Parathyroid adenoma (tissue), 2 donors: ENCODE measurements at regions not wholly inside any gene's neighbourhood (a gene's known extent, or its start where the extent isn't known, plus 50 kb on each side); places are given as distances from the start of the nearest gene placed in this dataset.

Source experiments
- H2AFZ ChIP-seq: fragments of 300-600 bp; sonication (generic); one replicate; pipeline ENCODE4 v1.7.0; 2017; ENCODE audit warnings: antibody characterized with exemption, mild to moderate bottlenecking
- H3K27ac ChIP-seq: fragments of 300-600 bp; sonication (generic); one replicate; pipeline ENCODE4 v1.7.0; 2017
- H3K27me3 ChIP-seq: fragments of 300-600 bp; sonication (generic); one replicate; pipeline ENCODE4 v1.7.0; 2017; ENCODE audit warnings: low read length; ENCODE audit not compliant: control insufficient read depth, insufficient read depth
- H3K36me3 ChIP-seq: fragments of 300-600 bp; sonication (generic); one replicate; pipeline ENCODE4 v1.7.0; 2017; ENCODE audit warnings: low read length; ENCODE audit not compliant: control insufficient read depth, insufficient read depth
- H3K4me1 ChIP-seq: fragments of 300-600 bp; sonication (generic); one replicate; pipeline ENCODE4 v1.7.0; 2017; ENCODE audit warnings: control low read depth
- H3K4me2 ChIP-seq: fragments of 300-600 bp; sonication (generic); one replicate; pipeline ENCODE4 v1.7.0; 2017; ENCODE audit warnings: low read length
- H3K4me3 ChIP-seq: fragments of 300-600 bp; sonication (generic); one replicate; pipeline ENCODE4 v1.7.0; 2017; ENCODE audit warnings: low read depth, low read length
- H3K79me2 ChIP-seq: fragments of 300-600 bp; sonication (generic); one replicate; pipeline ENCODE4 v1.7.0; 2017; ENCODE audit warnings: control low read depth
- H3K9ac ChIP-seq: fragments of 300-600 bp; sonication (generic); one replicate; pipeline ENCODE4 v1.7.0; 2017; ENCODE audit warnings: mild to moderate bottlenecking
- H3K9me3 ChIP-seq: fragments of 300-600 bp; sonication (generic); one replicate; pipeline ENCODE4 v1.7.0; 2017; ENCODE audit warnings: low read length; ENCODE audit not compliant: control insufficient read depth
- CTCF ChIP-seq: fragments of 300-600 bp; sonication (generic); IDR thresholded peaks from one replicate; pipeline ENCODE4 v1.7.0; 2017; ENCODE audit warnings: antibody characterized with exemption, mild to moderate bottlenecking
- donor health status: primary hyperparathyroidism.

GRCh38 chr15:93771196-93772030 is 459.9 kb upstream of the MCTP2 start:
- Histone ChIP-seq H3K9me3 (no peaks in the 10 kb centered on the region), H3K36me3 (no peaks in the 10 kb centered on the region), H3K9ac (no peak overlapping the region), H3K4me1 (no peaks in the 10 kb centered on the region), H2AFZ (no peak overlapping the region), H3K27ac (no peak overlapping the region), H3K4me2 (no peak overlapping the region), H3K27me3 (no peaks in the 10 kb centered on the region), H3K79me2 (no peaks in the 10 kb centered on the region), H3K4me3 (no peak overlapping the region)
- no peak for TF ChIP-seq CTCF

GRCh38 chr15:93770788-93771187 is 460.6 kb upstream of the MCTP2 start:
- no peaks in the 10 kb centered on the region for H3K27me3 ChIP-seq
- H3K9me3 ChIP-seq: no peaks in the 10 kb centered on the region
- no peak overlapping the region for H3K9ac ChIP-seq
- H3K4me3 ChIP-seq: no peak overlapping the region
- H3K79me2 ChIP-seq: no peaks in the 10 kb centered on the region
- no peaks in the 10 kb centered on the region for H3K4me1 ChIP-seq
- no peak overlapping the region for H3K27ac ChIP-seq
- H3K4me2 ChIP-seq: no peak overlapping the region
- TF ChIP-seq CTCF: no peak
- no peak overlapping the region for H2AFZ ChIP-seq
- no peaks in the 10 kb centered on the region for H3K36me3 ChIP-seq

- no peak for TF ChIP-seq CTCF
- Histone ChIP-seq H3K9ac (no peak overlapping the region), H3K27ac (no peak overlapping the region), H3K4me3 (no peak overlapping the region), H3K27me3 (no peaks in the 10 kb centered on the region), H3K4me2 (no peak overlapping the region), H3K9me3 (no peaks in the 10 kb centered on the region), H3K79me2 (no peaks in the 10 kb centered on the region), H3K36me3 (peaks cover under 1% of the 10 kb centered on the region), H3K4me1 (no peaks in the 10 kb centered on the region), H2AFZ (no peak overlapping the region)
Measured at GRCh38 chr15:93762036-93762435, 469.3 kb upstream of the MCTP2 start.

DNA sequence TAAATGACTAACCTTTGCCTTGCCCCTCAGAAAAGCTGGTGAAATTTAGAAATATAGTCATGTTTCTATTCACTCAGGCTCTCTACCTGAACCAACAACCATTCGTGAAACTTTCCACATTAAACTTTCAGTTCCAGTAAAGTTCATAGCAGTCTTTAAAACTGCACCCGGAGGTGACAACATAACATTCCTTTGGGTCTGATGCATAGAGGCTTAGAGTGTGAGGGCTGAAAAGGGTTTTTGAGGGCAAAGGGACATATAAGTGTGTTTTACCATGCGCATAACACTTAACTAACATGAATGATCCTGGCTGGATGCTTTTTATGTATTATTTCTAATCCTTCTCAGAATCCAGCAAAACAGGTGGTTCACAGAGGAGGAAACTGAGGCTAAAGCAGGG is 471.7 kb upstream of the MCTP2 start:
- Histone ChIP-seq H3K27ac (no peak overlapping the region), H3K9me3 (no peaks in the 10 kb centered on the region), H3K4me2 (no peak overlapping the region), H3K4me3 (no peak overlapping the region), H3K79me2 (no peaks in the 10 kb centered on the region), H3K36me3 (peaks cover 3% of the 10 kb centered on the region), H3K9ac (no peak overlapping the region), H3K27me3 (no peaks in the 10 kb centered on the region), H3K4me1 (no peaks in the 10 kb centered on the region), H2AFZ (no peak overlapping the region)
- no peak for TF ChIP-seq CTCF

DNA sequence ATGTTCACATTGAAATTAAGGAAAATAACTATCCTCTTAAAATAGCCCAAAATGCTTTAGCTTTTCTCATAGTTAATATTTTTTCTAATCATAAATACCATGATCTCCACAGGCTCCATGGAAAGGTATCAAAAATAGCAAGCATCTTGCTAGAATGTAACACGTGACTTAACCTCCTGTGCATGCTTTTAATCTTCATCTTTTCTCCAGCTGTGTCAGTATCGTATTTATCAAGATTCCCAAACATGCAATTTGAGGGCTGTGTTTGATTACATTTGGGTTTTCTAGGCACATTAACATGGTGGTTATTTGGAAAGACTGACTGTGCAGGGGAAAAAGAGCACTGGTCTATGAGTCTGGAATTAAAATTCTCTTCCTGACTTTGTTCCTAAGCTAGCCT is 472.5 kb upstream of the MCTP2 start:
- no peak overlapping the region for H3K4me2 ChIP-seq
- H3K9me3 ChIP-seq: no peaks in the 10 kb centered on the region
- H3K27ac ChIP-seq: no peak overlapping the region
- peaks cover 3% of the 10 kb centered on the region for H3K36me3 ChIP-seq
- no peaks in the 10 kb centered on the region for H3K27me3 ChIP-seq
- no peak overlapping the region for H2AFZ ChIP-seq
- no peaks in the 10 kb centered on the region for H3K79me2 ChIP-seq
- H3K4me3 ChIP-seq: no peak overlapping the region
- no peak overlapping the region for H3K9ac ChIP-seq
- no peak for TF ChIP-seq CTCF
- H3K4me1 ChIP-seq: no peaks in the 10 kb centered on the region
